GM21360 (cell line): ENCODE measurements at regions not wholly inside any gene's neighbourhood (a gene's known extent, or its start where the extent isn't known, plus 50 kb on each side); places are given as distances from the start of the nearest gene placed in this dataset.
A peak's percentile ranks its signal among the peaks of the same experiment; 100 is the strongest.

Source experiments
- ATAC-seq: cut with Tn5 transposase; IDR thresholded peaks from one replicate; pipeline ENCODE4 v1.9.1; 2021; ENCODE audit warnings: mild to moderate bottlenecking, moderate library complexity; ENCODE audit not compliant: unreplicated experiment

DNA sequence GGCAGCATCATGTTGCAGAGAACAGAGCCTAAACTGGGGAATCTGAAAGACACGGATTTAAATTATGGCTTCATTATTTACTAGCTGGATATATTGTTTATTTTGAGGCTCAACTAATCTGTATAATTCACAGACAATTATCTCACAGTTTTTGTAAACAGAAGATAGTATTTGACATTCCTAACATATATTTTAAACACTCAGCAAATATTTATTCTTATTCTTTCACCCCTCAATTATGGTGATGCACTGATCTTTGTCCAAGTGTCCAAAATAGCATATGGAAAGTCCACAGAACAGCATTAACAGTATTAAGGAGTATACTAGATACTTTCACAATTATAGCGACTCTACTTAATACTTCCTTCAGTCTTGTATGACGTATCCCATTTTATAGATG lies 257.0 kb downstream of the ADGRG6 start:
- ATAC-seq: no peak

DNA sequence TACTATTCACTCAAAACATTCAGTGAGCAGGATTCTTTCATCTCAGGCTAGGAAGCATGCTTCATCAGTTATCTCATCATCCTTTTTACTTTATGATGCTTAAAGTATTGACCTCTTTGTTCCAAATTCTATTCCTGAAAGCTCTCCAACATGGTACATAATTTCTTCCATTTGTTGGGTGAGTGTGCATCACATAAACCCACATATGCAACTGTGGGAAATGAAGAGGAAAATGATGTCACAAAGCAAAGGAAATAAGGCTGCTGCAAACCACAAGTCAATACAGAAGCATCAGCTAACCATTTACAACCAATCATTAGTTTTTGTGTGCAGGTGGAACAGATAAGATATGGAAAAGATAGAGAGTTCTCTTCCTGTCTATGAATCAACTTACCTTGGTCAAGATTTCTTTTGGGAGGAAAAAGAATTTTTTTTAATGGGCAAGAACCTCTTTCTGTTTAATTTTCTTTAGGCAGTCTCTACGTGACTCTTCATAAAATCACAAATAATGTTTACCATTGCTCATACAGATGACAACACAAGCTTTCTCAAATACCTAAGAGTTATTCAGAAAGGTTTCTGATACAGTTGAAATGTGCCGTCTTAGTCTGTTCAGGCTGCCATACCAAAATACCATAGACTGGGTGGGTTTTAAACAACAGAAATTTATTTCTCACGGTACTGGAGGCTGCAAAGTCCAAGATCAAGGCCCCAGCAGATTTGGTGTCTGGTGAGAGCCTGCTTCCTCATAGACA lies 259.9 kb downstream of the ADGRG6 start:
- no peak for ATAC-seq

DNA sequence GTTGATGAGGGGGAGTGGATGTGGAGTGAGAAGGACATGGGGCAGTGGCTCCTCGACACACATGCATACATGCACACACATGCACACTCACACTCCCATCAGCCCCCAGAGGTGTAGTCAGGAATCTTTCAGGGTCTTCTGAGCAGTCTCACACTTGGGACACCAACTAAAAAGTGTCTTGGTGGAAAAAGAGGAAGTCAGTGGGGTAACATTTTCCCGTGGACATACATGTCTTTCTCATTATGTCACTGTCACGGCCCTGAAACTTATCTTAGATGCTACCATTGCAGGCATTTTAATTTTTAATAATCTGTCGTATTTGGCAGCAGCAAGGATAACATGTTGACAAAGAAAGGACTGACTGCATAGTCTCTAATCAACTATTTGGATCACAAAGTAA lies 261.1 kb downstream of the ADGRG6 start:
- no peak for ATAC-seq

DNA sequence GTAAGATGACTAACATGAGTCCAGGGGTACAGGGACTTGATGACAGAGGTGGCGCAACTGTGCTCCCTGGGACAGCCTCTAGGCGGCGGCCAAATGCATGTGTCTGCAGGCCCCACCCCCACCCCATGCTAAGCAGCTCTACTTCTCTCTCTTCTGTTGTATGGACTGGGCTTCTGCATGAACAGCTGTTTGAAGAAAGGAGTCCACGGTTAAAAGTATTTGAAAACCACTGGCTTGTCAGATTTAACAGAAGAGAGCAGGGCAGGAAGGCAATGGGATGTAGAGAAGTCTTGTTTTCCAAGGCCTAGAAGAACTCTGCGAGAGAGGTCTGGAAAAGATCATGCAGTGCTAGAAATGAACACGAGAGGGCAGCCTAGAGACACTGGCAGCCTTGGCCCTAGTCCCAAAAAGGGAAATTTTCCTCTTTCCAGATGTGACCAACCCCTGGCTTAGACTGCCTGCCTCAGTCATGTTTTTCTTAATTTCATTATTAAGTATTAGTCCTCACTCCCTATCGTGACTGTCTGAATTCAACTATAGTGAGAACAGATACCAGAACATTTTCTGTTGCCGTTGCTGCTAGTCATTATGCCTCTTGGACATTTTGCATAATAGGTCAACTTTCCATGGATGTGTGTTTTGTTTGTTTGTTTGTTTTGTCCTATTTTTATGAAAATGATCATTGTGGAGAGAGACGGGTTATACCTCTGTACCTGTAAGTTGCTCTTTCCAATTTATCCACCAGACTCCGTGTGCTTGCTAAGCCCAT lies 265.0 kb downstream of the ADGRG6 start:
- ATAC-seq: no peak

DNA sequence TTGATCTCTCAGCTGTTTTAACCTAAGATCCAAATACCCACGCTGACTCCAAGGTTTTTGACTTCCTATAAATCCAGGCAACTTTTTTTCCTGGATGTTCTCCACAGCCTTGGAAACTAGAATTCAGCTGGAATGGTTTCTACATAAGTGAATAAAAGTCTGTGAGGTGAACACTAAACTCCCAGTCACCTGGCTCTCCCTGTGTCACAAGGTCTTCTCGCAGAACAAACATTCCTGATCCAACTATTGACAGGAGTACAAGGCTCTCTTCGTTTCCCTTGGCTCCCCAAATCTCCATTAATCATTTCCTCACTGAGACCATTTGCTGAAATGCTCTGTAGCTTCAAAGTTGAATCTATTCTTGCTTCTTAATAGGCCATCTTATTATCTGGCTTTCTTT lies 265.7 kb downstream of the ADGRG6 start:
- ATAC-seq: no peak

DNA sequence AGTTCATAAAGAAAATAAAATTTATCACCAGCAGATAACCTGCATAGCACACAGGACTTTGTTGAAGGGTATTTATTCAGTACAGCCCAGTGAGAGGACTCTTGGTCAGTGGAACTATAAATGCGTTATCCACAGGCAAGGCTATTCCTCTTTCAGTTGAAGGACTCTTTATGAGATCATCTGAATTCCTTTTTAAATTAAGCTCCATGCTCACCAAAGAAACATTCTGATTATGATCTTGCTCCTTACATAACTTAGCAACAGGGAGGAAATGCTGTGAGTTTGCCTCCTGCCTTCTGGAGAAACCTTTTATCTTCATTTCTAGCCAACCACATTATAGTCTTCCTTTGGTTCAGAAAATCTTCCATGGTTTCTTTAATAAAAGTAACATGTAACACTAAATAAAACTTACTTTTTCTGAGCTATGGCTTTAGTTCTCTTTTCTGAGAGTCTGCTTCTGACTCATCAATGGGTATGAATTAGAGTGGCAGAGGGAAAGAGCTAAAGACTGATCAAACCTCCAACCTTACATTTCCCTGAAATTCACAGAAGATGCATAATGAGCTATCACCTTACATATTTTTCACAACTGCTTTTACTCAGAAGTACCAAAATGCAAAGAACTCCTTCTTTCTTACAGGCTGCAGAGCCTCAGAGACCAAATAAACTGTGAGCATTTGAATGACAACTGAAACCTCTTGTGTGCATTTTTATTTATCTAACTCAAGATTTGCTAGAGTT lies 267.2 kb downstream of the ADGRG6 start:
- peak; percentile 43 for ATAC-seq

DNA sequence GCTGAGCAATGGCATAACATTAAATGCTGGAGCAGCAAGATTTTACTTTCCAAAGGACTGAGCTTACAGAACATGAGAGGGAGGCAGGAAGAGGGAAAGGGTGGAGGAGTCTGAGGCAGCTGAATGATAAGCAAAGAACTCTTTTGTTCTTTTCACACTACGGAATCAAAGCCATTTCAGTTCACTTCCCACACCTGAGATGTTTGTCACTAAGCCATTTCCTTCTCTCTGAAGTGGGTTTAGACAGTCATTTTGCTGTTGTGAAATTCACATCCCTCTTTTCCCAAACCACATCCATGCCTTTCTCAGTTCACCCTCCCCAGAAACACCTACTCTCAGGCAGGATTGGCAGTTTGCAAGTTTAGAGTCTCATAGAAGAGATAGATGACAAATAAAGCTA lies 267.9 kb downstream of the ADGRG6 start:
- no peak for ATAC-seq

DNA sequence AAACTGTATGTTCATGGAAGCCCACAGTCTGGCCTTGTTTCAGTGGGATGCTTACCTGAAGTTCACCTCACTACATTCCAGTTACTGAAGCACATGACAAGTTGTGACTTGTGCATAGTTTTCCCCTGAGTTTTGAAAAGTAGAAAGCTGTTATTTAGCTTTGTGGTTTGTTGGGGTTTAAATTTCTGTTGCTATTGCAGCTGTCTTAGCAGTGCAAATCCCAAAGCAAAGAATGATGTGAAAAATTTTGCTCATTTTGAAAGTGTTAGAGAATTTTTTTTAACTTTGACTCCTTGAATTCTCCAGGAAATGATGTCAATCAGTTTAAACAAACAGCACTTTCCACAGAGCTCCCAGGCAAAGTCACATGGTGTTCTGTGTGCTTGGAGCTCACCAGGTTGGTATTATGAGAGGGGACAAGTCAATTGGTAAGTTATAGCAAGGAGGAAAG lies 268.4 kb downstream of the ADGRG6 start:
- ATAC-seq: no peak

DNA sequence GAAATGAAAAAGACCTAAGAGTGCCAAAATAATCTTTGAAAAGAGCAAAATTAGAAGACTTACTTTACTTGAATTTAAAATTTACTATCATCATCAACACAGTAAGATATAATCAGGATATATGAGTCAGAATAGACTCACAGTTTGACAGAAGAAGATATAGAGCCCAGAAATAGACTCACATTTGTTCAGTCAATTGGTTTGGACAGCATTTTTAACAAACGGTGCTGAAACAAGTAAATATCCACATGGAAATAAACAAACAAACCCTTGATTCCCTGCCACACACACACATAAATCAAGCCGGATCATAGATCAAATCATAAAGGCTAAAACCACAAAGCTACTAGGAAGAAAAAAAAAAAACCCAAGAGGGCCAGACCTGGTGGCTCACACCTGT lies 291.1 kb downstream of the ADGRG6 start:
- ATAC-seq: no peak

DNA sequence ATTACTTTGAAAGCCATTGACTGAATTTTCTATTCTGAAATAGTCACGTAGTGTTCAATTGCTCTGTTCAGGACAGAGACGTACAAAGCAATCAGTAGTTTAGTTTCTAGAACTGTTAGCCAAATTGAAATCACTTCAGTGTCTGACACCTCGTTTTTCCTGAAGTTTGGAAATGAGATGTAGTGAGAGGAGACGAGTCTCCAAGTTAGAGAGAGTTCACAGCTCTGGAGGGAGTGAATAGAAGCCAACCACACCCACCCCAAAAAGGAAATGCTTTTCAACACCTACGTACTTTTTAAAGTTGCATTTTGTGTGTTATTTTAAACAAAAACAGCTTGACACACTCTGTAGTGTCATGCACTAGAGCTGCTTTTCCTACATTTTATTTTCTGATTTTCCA lies 296.0 kb downstream of the ADGRG6 start:
- no peak for ATAC-seq

DNA sequence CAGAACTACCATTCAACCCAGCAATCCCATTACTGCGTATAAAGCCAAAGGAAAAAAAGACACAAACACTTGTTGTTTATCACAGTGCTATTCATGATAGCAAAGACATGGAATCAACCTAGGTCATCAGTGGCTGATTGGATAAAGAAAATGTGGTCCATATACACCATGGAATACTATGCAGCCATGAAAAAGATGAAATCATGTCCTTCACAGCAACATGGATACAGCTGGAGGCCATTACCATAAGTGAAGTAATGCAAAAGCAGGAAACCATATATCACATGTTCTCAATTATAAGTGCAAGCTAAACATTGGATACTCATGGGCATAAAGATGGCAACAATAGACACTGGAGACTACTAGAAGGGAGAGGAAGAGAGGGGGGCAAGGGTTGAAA lies 299.6 kb downstream of the ADGRG6 start:
- ATAC-seq: no peak

DNA sequence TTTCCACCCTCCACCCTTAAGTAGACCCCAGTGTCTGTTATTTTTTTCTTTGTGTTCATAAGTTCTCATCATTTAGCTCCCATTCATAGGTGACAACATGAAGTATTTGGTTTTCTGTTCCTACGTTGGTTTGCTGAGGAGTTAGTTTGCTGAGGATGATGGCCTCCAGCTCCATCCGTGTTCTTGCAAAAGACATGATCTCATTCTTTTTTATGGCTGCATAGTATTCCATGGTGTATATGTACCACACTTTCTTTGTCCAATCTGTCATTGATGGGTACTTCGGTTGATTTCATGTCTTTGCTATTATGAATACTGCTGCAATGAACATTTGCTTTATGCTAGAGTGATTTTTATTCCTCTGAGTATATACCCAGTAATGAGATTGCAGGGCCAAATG lies 301.2 kb downstream of the ADGRG6 start:
- no peak for ATAC-seq

DNA sequence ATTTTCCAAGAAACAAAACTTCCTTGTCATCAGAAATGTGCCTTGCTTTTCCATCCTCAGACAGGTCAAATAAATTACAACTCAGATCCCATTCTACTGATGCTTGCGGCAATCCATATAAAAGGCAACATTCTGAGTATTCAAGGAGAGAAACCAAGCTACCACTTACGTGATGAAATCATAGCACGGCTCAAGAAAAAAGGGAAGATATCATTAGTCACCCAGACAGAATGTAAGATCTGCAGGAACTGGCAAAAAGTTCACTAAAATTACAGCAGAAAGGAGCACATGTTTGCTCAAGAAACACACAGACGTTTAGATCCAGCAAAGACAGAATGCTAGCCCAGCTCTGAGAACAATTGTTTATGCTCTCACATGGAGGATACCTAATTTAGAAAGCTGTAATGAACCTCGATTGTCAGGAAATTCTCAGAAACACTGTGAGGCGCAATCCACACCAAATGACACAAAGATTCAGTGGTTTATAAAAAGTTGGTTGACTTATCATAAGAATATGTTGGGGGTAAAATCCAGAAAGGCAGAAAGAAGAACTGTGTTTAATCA lies 304.2 kb downstream of the ADGRG6 start:
- ATAC-seq: no peak

DNA sequence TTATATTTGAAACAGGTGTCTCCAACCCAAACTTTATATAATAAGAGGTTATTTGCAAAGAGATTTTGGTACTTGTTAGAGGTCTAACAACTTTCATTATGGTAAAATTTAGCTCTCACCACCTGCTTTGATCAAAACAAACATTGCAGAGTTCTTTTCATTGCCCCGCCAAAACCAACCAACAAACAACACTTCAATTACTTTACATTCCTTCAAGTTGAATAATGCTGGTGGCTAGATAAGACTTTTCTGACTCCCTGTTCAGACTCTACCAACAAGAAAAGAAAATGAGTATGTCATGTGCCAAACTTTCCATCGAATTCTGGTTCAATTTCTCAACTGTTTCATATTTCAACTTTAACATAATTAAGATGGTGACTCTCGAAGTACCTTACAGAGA lies 311.1 kb downstream of the ADGRG6 start:
- no peak for ATAC-seq

DNA sequence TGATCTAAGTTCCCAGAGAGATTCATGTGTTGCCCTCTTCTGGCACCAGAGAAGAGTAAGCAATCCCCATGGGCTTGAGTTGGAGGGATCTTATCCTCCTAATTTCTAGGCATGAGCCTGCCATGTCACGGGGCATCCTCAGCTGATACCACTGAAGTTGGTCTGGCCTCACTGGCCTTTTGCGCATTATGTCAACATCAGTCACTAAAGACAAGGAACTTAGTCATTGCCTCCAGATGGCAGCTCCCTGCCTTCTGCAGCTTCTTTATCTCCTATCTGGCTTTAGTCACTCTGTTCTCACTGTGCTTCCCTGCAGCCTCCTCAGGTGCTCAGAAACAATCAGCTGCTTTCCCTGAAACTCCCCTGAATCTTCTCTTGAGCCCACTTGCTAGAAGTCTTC lies 312.2 kb downstream of the ADGRG6 start:
- no peak for ATAC-seq

DNA sequence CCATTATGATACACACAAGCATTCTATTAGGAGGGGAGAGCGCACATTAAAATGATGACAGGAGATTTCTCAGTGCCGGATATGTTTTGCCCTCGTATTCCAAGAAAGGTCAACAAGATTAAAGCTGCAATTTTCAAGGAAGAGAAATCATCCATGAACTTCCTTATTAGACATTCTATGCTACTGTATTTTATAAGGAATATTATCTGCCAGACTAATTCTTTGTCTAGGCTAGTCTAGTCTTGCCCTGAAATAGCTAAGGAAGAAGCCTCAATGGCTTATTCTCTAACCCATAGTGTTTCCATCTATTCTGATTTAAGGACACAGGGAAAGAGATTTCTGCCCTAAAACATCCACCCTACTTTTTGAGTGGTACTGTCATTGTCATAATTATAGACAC lies 315.4 kb downstream of the ADGRG6 start:
- no peak for ATAC-seq

DNA sequence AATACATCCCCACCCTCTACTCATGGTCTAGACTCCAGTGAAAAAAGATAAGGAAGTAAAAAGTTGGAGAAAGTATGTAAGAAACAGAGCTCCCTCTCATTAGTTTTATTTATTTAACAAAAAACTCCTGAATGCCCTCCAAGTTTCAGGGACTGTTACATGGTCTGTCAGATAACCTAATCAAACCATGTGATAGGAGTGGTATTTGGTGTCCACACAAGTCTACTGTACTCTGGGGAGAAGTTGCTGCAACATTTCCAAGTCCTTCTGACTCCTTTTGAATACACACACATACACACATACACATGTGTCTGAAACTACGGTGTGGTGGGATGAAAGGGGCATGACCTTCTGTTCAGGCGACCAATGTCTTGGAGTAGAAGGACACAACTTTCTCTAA lies 320.0 kb downstream of the ADGRG6 start:
- no peak for ATAC-seq

DNA sequence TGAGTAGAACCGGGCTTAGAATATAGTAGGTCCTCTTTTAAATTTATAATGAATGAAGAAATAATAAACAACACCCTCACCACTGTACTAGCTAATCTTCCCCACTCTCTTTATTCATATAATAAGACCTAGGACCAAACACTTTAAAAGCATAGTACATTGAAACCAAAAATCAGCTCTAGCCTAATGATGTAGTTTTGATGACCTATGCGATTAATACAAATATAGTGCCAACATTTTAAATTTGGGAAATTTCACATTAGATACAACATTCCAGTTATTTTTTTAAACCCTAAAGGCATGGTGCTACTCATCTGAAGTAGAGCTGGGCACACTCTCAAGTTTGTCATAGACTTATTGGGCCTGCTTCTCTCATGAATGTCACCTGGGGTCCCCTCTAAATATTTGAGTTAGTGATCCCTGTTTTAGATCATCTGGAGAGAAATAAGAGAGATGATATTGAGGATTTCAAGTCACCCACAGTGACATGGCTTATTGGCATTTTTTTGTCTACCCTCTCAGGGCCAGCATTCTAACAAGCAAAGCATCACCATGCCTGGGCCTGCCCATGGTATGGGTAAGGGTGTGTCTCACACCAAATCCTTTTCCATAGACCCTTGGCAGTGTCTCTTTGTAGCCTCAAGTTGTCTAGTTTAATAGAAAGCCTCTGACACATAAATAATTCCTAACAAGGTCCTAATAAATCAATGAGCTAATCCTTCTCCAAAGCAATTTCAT lies 319.8 kb downstream of the HIVEP2 start:
- no peak for ATAC-seq

DNA sequence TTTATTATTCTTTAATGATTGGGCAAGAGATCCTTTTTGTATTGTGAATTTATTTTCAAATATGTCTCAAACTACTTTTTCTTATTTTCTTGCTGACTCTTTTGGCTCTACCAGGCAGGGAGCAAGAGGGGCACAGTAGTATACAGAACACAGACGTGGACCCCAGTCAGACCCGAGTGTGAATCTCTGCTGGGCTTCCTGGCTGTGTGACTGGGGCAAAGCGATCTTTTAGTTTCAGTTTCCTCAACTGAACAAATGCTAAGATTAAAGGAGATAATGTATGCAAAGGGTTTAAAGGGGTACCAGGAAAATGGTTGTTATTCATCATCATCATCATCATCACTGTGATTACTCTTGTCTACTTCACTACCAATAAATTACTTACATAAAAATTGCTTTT lies 317.5 kb downstream of the HIVEP2 start:
- ATAC-seq: no peak

DNA sequence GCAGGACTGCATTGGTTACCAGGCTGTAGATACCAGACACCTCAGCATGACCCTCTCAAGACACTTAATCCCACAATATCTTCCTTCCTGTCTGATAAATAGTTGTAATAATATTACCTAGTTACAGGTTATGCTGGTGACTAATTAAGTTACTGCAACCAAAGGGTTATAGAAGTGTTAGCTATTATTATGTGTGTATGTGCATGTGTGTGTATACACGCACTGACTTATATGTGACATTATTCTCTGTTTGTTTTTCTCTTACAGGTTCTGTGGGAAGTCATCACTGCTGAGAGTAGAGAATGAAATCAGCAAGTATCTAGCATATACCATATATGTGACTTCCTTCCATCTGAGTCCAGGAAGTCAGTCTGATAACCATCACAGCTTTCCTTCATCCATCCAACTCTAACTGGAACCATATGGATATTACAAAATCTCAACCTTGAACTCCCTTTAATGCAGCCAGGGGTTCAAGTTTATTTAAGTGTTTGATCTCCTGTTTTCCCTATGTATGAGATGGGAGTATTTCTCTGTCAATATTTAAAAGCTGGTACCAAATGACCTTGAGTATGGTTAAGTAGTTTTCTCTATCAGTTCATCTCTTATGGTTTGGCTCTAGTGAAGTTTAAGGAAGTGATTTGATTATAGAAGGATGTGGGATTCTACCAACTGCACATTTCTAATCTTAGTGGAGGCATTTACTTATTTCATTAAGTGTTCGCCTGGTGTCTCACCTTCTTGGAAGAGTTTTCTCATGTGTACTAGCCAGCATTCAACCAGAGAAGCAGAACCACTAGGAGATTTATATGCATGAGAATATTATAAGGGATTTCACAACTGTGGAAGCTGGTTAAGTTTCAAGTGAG lies 313.2 kb downstream of the HIVEP2 start:
- no peak for ATAC-seq
